ENCODE measurements at regions not wholly inside any gene's neighbourhood (a gene's known extent, or its start where the extent isn't known, plus 50 kb on each side); places are given as distances from the start of the nearest gene placed in this dataset.

- no peak for DNase-seq (ENCODE audit: low read depth, low spot score)
Measured at GRCh38 chr15:47362118-47362905, 355.0 kb upstream of the SEMA6D start.

GRCh38 chr15:47363653-47364052 is 353.7 kb upstream of the SEMA6D start:
- DNase-seq (ENCODE audit: low read depth, low spot score), result no peak

- DNase-seq (ENCODE audit: low read depth, low spot score), result no peak
Measured at GRCh38 chr15:47364230-47365141, 352.8 kb upstream of the SEMA6D start.

GRCh38 chr15:47366884-47367283 is 350.4 kb upstream of the SEMA6D start:
- no peak for DNase-seq (ENCODE audit: low read depth, low spot score)

- DNase-seq (ENCODE audit: low read depth, low spot score), result no peak
Measured at GRCh38 chr15:47367726-47368390, 349.4 kb upstream of the SEMA6D start.

- no peak for DNase-seq (ENCODE audit: low read depth, low spot score)
Measured at GRCh38 chr15:47371939-47372338, 345.4 kb upstream of the SEMA6D start.

GRCh38 chr15:47374222-47374621 is 343.1 kb upstream of the SEMA6D start:
- DNase-seq (ENCODE audit: low read depth, low spot score), result no peak

GRCh38 chr15:47376190-47376589 is 341.1 kb upstream of the SEMA6D start:
- no peak for DNase-seq (ENCODE audit: low read depth, low spot score)

- no peak for DNase-seq (ENCODE audit: low read depth, low spot score)
Measured at GRCh38 chr15:47377465-47377864, 339.8 kb upstream of the SEMA6D start.

GRCh38 chr15:47378527-47378926 is 338.8 kb upstream of the SEMA6D start:
- no peak for DNase-seq (ENCODE audit: low read depth, low spot score)

- no peak for DNase-seq (ENCODE audit: low read depth, low spot score)
Measured at GRCh38 chr15:47383102-47383501, 334.2 kb upstream of the SEMA6D start.

GRCh38 chr15:47383801-47384200 is 333.5 kb upstream of the SEMA6D start:
- no peak for DNase-seq (ENCODE audit: low read depth, low spot score)

GRCh38 chr15:47384341-47384740 is 333.0 kb upstream of the SEMA6D start:
- no peak for DNase-seq (ENCODE audit: low read depth, low spot score)

GRCh38 chr15:47384776-47385175 is 332.5 kb upstream of the SEMA6D start:
- DNase-seq (ENCODE audit: low read depth, low spot score), result no peak

GRCh38 chr15:47386459-47386858 is 330.8 kb upstream of the SEMA6D start:
- no peak for DNase-seq (ENCODE audit: low read depth, low spot score)

GRCh38 chr15:47388299-47388698 is 329.0 kb upstream of the SEMA6D start:
- DNase-seq (ENCODE audit: low read depth, low spot score), result no peak

- no peak for DNase-seq (ENCODE audit: low read depth, low spot score)
Measured at GRCh38 chr15:47390208-47390765, 327.0 kb upstream of the SEMA6D start.

GRCh38 chr15:47394286-47394809 is 323.0 kb upstream of the SEMA6D start:
- DNase-seq (ENCODE audit: low read depth, low spot score), result no peak

GRCh38 chr15:47395076-47395475 is 322.2 kb upstream of the SEMA6D start:
- no peak for DNase-seq (ENCODE audit: low read depth, low spot score)

GRCh38 chr15:47397655-47398054 is 319.6 kb upstream of the SEMA6D start:
- DNase-seq (ENCODE audit: low read depth, low spot score), result no peak

- DNase-seq (ENCODE audit: low read depth, low spot score), result no peak
Measured at GRCh38 chr15:47398132-47398531, 319.2 kb upstream of the SEMA6D start.

GRCh38 chr15:47398594-47398993 is 318.7 kb upstream of the SEMA6D start:
- no peak for DNase-seq (ENCODE audit: low read depth, low spot score)
